Testis (tissue), 2 donors: ENCODE measurements at regions not wholly inside any gene's neighbourhood (a gene's known extent, or its start where the extent isn't known, plus 50 kb on each side); places are given as distances from the start of the nearest gene placed in this dataset.

ENCODE experiments used
- DNase-seq: peaks from one replicate; pipeline ENCODE4 v3.0.0-alpha.2; 2019
- H3K27ac ChIP-seq, 2 donors: fragments of 200-600 bp; sonication (generic); one replicate each; pipeline ENCODE4 v1.5.1; 2019
- H3K27me3 ChIP-seq: fragments of 200-600 bp; sonication (generic); one replicate; pipeline ENCODE4 v1.5.1; 2019
- H3K36me3 ChIP-seq: fragments of 200-600 bp; sonication (generic); one replicate; pipeline ENCODE4 v1.5.1; 2017; ENCODE audit warnings: low read depth; ENCODE audit errors: missing control alignments
- H3K4me1 ChIP-seq: fragments of 200-600 bp; sonication (generic); one replicate; pipeline ENCODE4 v1.5.1; 2019
- H3K4me3 ChIP-seq, 2 donors: fragments of 200-600 bp; sonication (generic); one replicate each; pipeline ENCODE4 v1.5.1; 2017 to 2019
- H3K9me3 ChIP-seq: fragments of 200-600 bp; sonication (generic); one replicate; pipeline ENCODE4 v1.5.1; 2017
- POLR2A ChIP-seq: fragments of 450-650 bp; IDR thresholded peaks from one replicate; pipeline ENCODE4 v1.6.1; 2017; ENCODE audit warnings: antibody characterized with exemption, mild to moderate bottlenecking, moderate library complexity
- WGBS, 2 donors: methylation state at CpG; one replicate each; pipeline ENCODE4 v1.1.5; 2018; 5-methylcytosine and 5-hydroxymethylcytosine counted together
- intact Hi-C: fragments of 100-400 bp; cut with DNase I; formaldehyde crosslinking; loops from one replicate; pipeline ENCODE4 v1.15.1; 2023; ENCODE audit warnings: low total_unique reads
- TF ChIP-seq, protein P1 (sequence below), 3 experiments: fragments of 450-650 bp in 2 of 3; fragments of 200-600 bp in 1 of 3; sonication (generic) in 1 of 3; IDR thresholded peaks; one replicate each; pipeline ENCODE4 v1.5.1; 2016 to 2019; ENCODE audit warnings: antibody characterized with exemption in 3 of 3, mild to moderate bottlenecking in 2 of 3, moderate library complexity in 1 of 3

DNA sequence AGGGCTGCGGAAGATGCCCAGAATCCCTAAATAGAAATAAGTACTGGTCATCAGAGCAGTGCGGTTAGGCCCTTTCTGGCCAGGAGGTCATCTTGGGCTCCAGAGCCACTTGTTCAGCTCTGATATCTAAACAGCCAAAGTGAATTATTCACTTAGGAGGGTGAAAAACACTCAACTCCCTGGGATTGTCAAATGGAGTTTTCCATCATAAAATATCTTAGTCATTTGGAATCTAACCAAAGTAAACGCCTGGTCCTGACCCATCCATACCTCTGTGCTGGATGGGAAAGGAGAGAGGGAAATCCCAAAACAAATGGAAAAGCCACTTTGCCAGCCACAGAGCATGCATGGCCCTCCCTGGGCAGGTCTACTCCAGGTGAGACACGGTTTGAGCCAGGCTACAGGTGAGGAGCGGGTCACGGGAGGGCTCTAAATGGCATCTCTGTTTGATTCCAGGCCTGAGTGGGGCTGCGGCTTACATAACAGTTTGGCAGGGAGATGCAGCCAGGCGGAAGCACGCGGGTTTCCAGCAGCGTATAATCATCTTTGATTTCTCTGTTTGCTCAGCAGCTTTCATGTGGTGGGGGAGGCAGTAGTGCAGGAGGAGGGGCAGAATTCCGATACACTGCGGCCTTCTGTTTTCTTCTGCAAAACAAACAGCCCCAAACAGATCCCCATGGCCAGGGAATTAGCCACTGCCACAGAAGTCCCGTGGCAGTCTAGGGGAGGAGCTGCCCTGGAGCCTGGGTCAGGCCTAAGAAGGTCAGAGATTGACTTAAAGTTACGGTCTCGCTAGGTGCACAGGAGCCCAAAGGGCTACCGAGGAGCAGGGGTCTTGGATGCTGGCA is 59.1 kb upstream of the ZNF648 start:
- intact Hi-C loops: no loop called here
- H3K27ac ChIP-seq: peak overlapping the region; percentile 73 to 77
- 37 to 48% methylated on average over 14 to 17 of the region's 17 CpGs for WGBS, 2 donors
- peaks cover 25% of the 10 kb centered on the region for H3K4me1 ChIP-seq
- DNase-seq: peak; percentile 92
- no peak overlapping the region for H3K4me3 ChIP-seq
- no peaks in the 10 kb centered on the region for H3K36me3 ChIP-seq
- no peaks in the 10 kb centered on the region for H3K9me3 ChIP-seq
- TF ChIP-seq, protein P1, sequence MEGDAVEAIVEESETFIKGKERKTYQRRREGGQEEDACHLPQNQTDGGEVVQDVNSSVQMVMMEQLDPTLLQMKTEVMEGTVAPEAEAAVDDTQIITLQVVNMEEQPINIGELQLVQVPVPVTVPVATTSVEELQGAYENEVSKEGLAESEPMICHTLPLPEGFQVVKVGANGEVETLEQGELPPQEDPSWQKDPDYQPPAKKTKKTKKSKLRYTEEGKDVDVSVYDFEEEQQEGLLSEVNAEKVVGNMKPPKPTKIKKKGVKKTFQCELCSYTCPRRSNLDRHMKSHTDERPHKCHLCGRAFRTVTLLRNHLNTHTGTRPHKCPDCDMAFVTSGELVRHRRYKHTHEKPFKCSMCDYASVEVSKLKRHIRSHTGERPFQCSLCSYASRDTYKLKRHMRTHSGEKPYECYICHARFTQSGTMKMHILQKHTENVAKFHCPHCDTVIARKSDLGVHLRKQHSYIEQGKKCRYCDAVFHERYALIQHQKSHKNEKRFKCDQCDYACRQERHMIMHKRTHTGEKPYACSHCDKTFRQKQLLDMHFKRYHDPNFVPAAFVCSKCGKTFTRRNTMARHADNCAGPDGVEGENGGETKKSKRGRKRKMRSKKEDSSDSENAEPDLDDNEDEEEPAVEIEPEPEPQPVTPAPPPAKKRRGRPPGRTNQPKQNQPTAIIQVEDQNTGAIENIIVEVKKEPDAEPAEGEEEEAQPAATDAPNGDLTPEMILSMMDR (IDR thresholded peaks at IDR 0.05): no peak
- no peak for TF ChIP-seq POLR2A
- H3K27me3 ChIP-seq: no peaks in the 10 kb centered on the region

DNA sequence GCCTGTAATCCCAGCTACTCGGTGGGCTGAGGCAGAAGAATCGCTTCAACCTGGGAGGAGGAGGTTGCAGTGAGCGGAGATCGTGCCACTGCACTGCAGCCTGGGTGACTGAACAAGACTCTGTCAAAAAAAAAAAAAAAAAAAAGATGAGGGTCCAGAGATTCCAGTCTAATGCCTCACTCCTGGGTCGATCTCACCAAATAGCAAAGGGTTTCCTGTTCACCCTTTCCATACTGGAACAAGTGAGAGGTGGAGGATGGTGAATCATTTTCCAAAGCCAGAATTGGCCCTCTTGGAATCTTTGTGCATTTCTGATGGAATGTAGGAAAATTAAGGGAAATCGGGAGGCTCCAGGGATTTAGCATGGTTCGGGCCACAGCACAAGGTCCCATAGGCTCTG is 58.1 kb upstream of the ZNF648 start:
- Histone ChIP-seq H3K4me3 (no peak overlapping the region), H3K9me3 (no peaks in the 10 kb centered on the region), H3K4me1 (peaks cover 26% of the 10 kb centered on the region), H3K27ac (peak overlapping the region in 1 of 2 donors; percentile 73), H3K27me3 (no peaks in the 10 kb centered on the region), H3K36me3 (no peaks in the 10 kb centered on the region)
- WGBS, 2 donors: 77 to 85% methylated on average over 7 of the region's 7 CpGs
- intact Hi-C loops: no loop called here
- no peak for DNase-seq
- TF ChIP-seq, protein P1 (IDR thresholded peaks at IDR 0.05): no peak
- TF ChIP-seq POLR2A: no peak

DNA sequence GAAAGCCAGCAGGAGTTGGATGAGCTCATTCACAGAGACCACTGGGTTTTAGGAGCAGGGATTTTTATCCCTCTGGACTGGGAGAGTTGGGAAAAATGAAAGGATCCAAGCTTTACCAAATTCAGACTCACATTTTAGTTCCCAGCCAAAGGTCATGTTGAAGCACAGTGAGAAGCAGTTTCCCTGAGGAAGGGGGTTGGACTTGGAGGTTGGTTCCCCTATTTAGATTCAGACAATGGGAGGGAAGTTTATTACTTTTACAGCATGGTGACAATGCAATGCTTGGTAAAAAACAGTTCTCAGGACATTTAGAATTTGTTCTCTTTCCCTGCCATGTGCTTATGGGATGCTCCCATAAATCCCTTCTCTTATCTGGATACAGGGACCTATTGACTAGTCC is 57.3 kb upstream of the ZNF648 start:
- no peak overlapping the region for H3K27ac ChIP-seq
- no peaks in the 10 kb centered on the region for H3K9me3 ChIP-seq
- H3K4me3 ChIP-seq: no peak overlapping the region
- no peak for TF ChIP-seq POLR2A
- TF ChIP-seq, protein P1 (IDR thresholded peaks at IDR 0.05): no peak
- intact Hi-C loops: no loop called here
- H3K4me1 ChIP-seq: peaks cover 34% of the 10 kb centered on the region
- H3K36me3 ChIP-seq: no peaks in the 10 kb centered on the region
- DNase-seq: no peak
- H3K27me3 ChIP-seq: no peaks in the 10 kb centered on the region

DNA sequence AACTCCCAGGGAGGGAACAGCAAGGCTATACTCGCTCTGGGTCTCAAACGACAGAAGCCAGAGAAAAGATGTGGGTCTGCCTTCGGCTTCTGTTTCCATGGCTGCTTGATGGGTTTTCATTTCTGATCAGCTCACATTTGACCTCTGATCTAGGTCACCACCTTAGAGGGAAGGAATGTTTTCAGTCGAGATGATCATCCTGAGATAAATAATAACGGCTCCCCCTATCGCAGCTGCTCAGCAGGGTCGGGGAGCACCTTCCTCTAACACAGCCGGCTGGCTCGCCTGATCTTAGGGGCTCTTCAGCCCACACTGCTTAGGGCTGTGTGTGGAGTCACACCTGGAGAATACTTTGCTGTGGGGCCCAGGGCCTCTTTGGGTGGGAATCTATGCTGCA is 53.1 kb upstream of the ZNF648 start:
- WGBS, 2 donors: 68 to 71% methylated on average over 5 to 9 of the region's 9 CpGs
- no peaks in the 10 kb centered on the region for H3K27me3 ChIP-seq
- H3K4me1 ChIP-seq: peaks cover 9% of the 10 kb centered on the region
- no peak overlapping the region for H3K27ac ChIP-seq
- TF ChIP-seq, protein P1 (IDR thresholded peaks at IDR 0.05): no peak
- TF ChIP-seq POLR2A: no peak
- H3K4me3 ChIP-seq: no peak overlapping the region
- H3K36me3 ChIP-seq: no peaks in the 10 kb centered on the region
- intact Hi-C loops: no loop called here
- H3K9me3 ChIP-seq: no peaks in the 10 kb centered on the region
- no peak for DNase-seq
